Astrocyte (in vitro differentiated cells and primary cell): ENCODE measurements at regions not wholly inside any gene's neighbourhood (a gene's known extent, or its start where the extent isn't known, plus 50 kb on each side); places are given as distances from the start of the nearest gene placed in this dataset.
"Not testable (repeated sequence)": the region's sequence is repeated elsewhere in the genome, so short reads cannot be mapped to it uniquely, and the experiment has no call there.

Experiments used
- DNase-seq: peaks from one replicate; pipeline ENCODE4 v3.0.0-alpha.2; 2010; ENCODE audit warnings: low read depth
- FAIRE-seq: peaks from 2 replicates; lab custom pipeline; 2011; peaks lifted over from hg19 to GRCh38; lab: Jason Lieb, UNC
- H2AFZ ChIP-seq: 2 replicates; pipeline ENCODE4 v1.6.0; 2012; ENCODE audit warnings: low read depth, low read length, inconsistent platforms
- H3K27ac ChIP-seq: 2 replicates; pipeline ENCODE4 v1.5.1; 2011; ENCODE audit warnings: low read depth, low read length, inconsistent platforms
- H3K27me3 ChIP-seq: 2 replicates; pipeline ENCODE4 v1.6.0; 2011; ENCODE audit warnings: low read length, inconsistent platforms; ENCODE audit not compliant: insufficient read depth
- H3K36me3 ChIP-seq: 2 replicates; pipeline ENCODE4 v1.5.1; 2011; ENCODE audit warnings: low read length, inconsistent platforms; ENCODE audit not compliant: insufficient read depth
- H3K4me1 ChIP-seq: 2 replicates; pipeline ENCODE4 v1.5.1; 2011; ENCODE audit warnings: low read length, inconsistent platforms; ENCODE audit not compliant: insufficient read depth
- H3K4me2 ChIP-seq: 2 replicates; pipeline ENCODE4 v1.6.0; 2012; ENCODE audit warnings: low read length, inconsistent platforms
- H3K4me3 ChIP-seq: 2 replicates; pipeline ENCODE4 v1.5.1; 2011; ENCODE audit warnings: low read depth, mild to moderate bottlenecking, low read length, inconsistent platforms; ENCODE audit not compliant: insufficient read depth
- H3K79me2 ChIP-seq: 2 replicates; pipeline ENCODE4 v1.6.0; 2012; ENCODE audit warnings: mild to moderate bottlenecking, low read length, inconsistent platforms; ENCODE audit not compliant: insufficient read depth
- H3K9ac ChIP-seq: 2 replicates; pipeline ENCODE4 v1.6.0; 2012; ENCODE audit warnings: mild to moderate bottlenecking, low read length, inconsistent platforms
- H3K9me3 ChIP-seq: 2 replicates; pipeline ENCODE4 v1.5.1; 2012; ENCODE audit warnings: low read depth, mild to moderate bottlenecking, low read length, inconsistent platforms; ENCODE audit not compliant: insufficient read depth
- H4K20me1 ChIP-seq: 2 replicates; pipeline ENCODE4 v1.6.0; 2012; ENCODE audit warnings: low read length, inconsistent platforms; ENCODE audit not compliant: insufficient read depth
- H3K27ac Mint-ChIP-seq: one replicate; pipeline ENCODE4 v1.8.0; 2021; ENCODE audit warnings: mild to moderate bottlenecking, mixed read lengths; ENCODE audit not compliant: unreplicated experiment
- H3K27me3 Mint-ChIP-seq: one replicate; pipeline ENCODE4 v1.8.0; 2021; ENCODE audit warnings: low read depth, mixed read lengths; ENCODE audit not compliant: unreplicated experiment
- H3K36me3 Mint-ChIP-seq: one replicate; pipeline ENCODE4 v1.8.0; 2021; ENCODE audit warnings: low read depth, mixed read lengths; ENCODE audit not compliant: unreplicated experiment
- H3K4me1 Mint-ChIP-seq: one replicate; pipeline ENCODE4 v1.8.0; 2021; ENCODE audit warnings: low read depth, mixed read lengths; ENCODE audit not compliant: unreplicated experiment
- H3K4me3 Mint-ChIP-seq: one replicate; pipeline ENCODE4 v1.8.0; 2021; ENCODE audit warnings: mild to moderate bottlenecking, moderate library complexity, mixed read lengths; ENCODE audit not compliant: unreplicated experiment
- H3K9me3 Mint-ChIP-seq: one replicate; pipeline ENCODE4 v1.8.0; 2021; ENCODE audit warnings: mild to moderate bottlenecking, mixed read lengths; ENCODE audit not compliant: unreplicated experiment
- EZH2 ChIP-seq: IDR thresholded peaks from 2 replicates; pipeline ENCODE4 v1.6.1; 2012; ENCODE audit warnings: mild to moderate bottlenecking, low read length, inconsistent platforms; ENCODE audit not compliant: insufficient read depth
- TF ChIP-seq, protein P1 (sequence below): IDR thresholded peaks from 2 replicates; pipeline ENCODE4 v1.5.1; 2011; ENCODE audit warnings: low read depth, mild to moderate bottlenecking, inconsistent platforms, low read length, moderate library complexity; ENCODE audit not compliant: insufficient read depth

DNA sequence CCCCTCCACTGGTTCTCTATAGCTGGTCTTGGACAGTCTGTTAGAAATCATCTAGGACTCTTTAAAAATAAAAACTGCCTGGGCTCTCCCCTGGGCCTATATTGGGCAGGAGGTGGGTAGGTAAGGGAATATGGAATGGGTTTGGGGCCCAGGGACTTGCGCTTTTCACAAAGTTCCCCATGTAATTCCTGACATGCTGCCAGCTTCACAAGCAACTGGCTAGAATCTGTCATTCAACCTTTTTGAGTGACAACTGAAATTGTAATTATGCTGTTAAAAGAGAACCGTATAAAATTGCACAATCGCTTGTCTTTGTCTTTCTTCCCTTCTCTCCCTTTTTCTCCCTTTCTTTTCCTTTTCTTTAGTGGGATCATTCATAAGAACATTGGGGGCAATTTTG is 603.1 kb downstream of the EBF1 start:
- H2AFZ ChIP-seq, result no peak overlapping the region
- H3K9ac ChIP-seq, result no peak overlapping the region
- peaks cover 8% of the 10 kb centered on the region for H3K4me1 Mint-ChIP-seq
- no peaks in the 10 kb centered on the region for H3K9me3 ChIP-seq
- H3K9me3 Mint-ChIP-seq, result no peaks in the 10 kb centered on the region
- H3K27ac ChIP-seq, result no peak overlapping the region
- no peak for DNase-seq
- no peaks in the 10 kb centered on the region for H3K4me1 ChIP-seq
- TF ChIP-seq, protein P1, sequence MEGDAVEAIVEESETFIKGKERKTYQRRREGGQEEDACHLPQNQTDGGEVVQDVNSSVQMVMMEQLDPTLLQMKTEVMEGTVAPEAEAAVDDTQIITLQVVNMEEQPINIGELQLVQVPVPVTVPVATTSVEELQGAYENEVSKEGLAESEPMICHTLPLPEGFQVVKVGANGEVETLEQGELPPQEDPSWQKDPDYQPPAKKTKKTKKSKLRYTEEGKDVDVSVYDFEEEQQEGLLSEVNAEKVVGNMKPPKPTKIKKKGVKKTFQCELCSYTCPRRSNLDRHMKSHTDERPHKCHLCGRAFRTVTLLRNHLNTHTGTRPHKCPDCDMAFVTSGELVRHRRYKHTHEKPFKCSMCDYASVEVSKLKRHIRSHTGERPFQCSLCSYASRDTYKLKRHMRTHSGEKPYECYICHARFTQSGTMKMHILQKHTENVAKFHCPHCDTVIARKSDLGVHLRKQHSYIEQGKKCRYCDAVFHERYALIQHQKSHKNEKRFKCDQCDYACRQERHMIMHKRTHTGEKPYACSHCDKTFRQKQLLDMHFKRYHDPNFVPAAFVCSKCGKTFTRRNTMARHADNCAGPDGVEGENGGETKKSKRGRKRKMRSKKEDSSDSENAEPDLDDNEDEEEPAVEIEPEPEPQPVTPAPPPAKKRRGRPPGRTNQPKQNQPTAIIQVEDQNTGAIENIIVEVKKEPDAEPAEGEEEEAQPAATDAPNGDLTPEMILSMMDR, result no peak
- TF ChIP-seq EZH2, result no peak
- no peaks in the 10 kb centered on the region for H3K79me2 ChIP-seq
- no peaks in the 10 kb centered on the region for H4K20me1 ChIP-seq
- FAIRE-seq, result no peak
- H3K4me3 Mint-ChIP-seq, result no peak overlapping the region
- no peak overlapping the region for H3K4me2 ChIP-seq
- no peaks in the 10 kb centered on the region for H3K36me3 Mint-ChIP-seq
- no peaks in the 10 kb centered on the region for H3K36me3 ChIP-seq
- H3K27ac Mint-ChIP-seq, result no peak overlapping the region
- peaks cover 6% of the 10 kb centered on the region for H3K27me3 Mint-ChIP-seq
- H3K27me3 ChIP-seq, result no peaks in the 10 kb centered on the region
- H3K4me3 ChIP-seq, result no peak overlapping the region

GRCh38 chr5:158494541-158494940 is 605.2 kb downstream of the EBF1 start:
- no peak for TF ChIP-seq EZH2
- H3K27ac ChIP-seq, result no peak overlapping the region
- Mint-ChIP-seq H3K4me3 (no peak overlapping the region), H3K4me1 (peaks cover 8% of the 10 kb centered on the region), H3K36me3 (no peaks in the 10 kb centered on the region), H3K27me3 (peaks cover 6% of the 10 kb centered on the region), H3K27ac (no peak overlapping the region), H3K9me3 (no peaks in the 10 kb centered on the region)
- no peak overlapping the region for H3K4me3 ChIP-seq
- H4K20me1 ChIP-seq, result no peaks in the 10 kb centered on the region
- no peaks in the 10 kb centered on the region for H3K36me3 ChIP-seq
- no peak overlapping the region for H3K9ac ChIP-seq
- no peaks in the 10 kb centered on the region for H3K9me3 ChIP-seq
- no peak for DNase-seq
- H2AFZ ChIP-seq, result no peak overlapping the region
- FAIRE-seq, result no peak
- H3K27me3 ChIP-seq, result no peaks in the 10 kb centered on the region
- no peak overlapping the region for H3K4me2 ChIP-seq
- H3K79me2 ChIP-seq, result no peaks in the 10 kb centered on the region
- no peaks in the 10 kb centered on the region for H3K4me1 ChIP-seq

DNA sequence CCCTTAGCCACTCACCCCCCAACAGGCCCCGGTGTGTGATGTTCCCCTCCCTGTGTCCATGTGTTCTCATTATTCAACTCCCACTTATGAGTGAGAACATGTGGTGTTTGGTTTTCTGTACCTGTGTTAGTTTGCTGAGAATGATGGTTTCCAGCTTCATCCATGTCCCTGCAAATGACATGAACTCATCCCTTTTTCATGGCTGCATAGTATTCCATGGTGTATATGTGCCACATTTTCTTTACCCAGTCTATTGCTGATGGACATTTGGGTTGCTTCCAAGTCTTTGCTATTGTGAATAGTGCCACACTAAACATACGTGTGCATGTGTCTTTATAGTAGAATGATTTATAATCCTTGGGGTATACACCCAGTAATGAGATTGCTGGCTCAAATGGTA is 605.7 kb downstream of the EBF1 start:
- not testable (repeated sequence) for H3K79me2 ChIP-seq, DNase-seq, H3K27ac Mint-ChIP-seq, H3K27me3 ChIP-seq, H4K20me1 ChIP-seq, H3K4me3 ChIP-seq, H3K4me1 Mint-ChIP-seq, H3K4me3 Mint-ChIP-seq, H3K27me3 Mint-ChIP-seq, H3K27ac ChIP-seq, H3K9me3 Mint-ChIP-seq, H3K36me3 ChIP-seq, H3K4me2 ChIP-seq, H3K9ac ChIP-seq, H2AFZ ChIP-seq, H3K4me1 ChIP-seq, FAIRE-seq, H3K9me3 ChIP-seq, H3K36me3 Mint-ChIP-seq
